HepG2 (cell line): ENCODE measurements at regions not wholly inside any gene's neighbourhood (a gene's known extent, or its start where the extent isn't known, plus 50 kb on each side); places are given as distances from the start of the nearest gene placed in this dataset.

ENCODE experiments used
- FOXK1 ChIP-seq: sonication (generic); formaldehyde crosslinking; IDR thresholded peaks from 2 replicates; pipeline ENCODE4 v1.4.0; 2020; ENCODE audit warnings: low read depth, missing genetic modification reagents, borderline replicate concordance
- GATA4 ChIP-seq: sonication (generic); IDR thresholded peaks from 2 replicates; pipeline ENCODE4 v1.6.1; 2016; ENCODE audit warnings: antibody characterized with exemption, low read depth, borderline replicate concordance
- KDM2A ChIP-seq: sonication (generic); formaldehyde crosslinking; IDR thresholded peaks from 2 replicates; pipeline ENCODE4 v1.4.0; 2020; ENCODE audit warnings: low read depth, missing genetic modification reagents, borderline replicate concordance
- MED8 ChIP-seq: sonication (generic); formaldehyde crosslinking; IDR thresholded peaks from 2 replicates; pipeline ENCODE4 v1.8.1; 2023; ENCODE audit warnings: mild to moderate bottlenecking, missing genetic modification reagents; ENCODE audit not compliant: insufficient replicate concordance
- NFE2L2 ChIP-seq: fragments of 150-350 bp; IDR thresholded peaks from 2 replicates; pipeline ENCODE4 v1.6.1; 2014; ENCODE audit warnings: low read length
- TGIF2 ChIP-seq: IDR thresholded peaks from 2 replicates; pipeline ENCODE4 v1.6.1; 2016; ENCODE audit warnings: control low read depth, missing compliant biosample characterization
- THAP11 ChIP-seq: IDR thresholded peaks from 2 replicates; pipeline ENCODE4 v1.6.1; 2016; ENCODE audit warnings: missing biosample characterization, missing genetic modification reagents
- YEATS2 ChIP-seq: sonication (generic); formaldehyde crosslinking; IDR thresholded peaks from 2 replicates; pipeline ENCODE4 v1.4.0; 2020; ENCODE audit warnings: missing genetic modification reagents, borderline replicate concordance
- ZFY ChIP-seq: sonication (generic); formaldehyde crosslinking; IDR thresholded peaks from 2 replicates; pipeline ENCODE4 v1.4.0; 2020; ENCODE audit warnings: missing genetic modification reagents
- ZNF607 ChIP-seq: sonication (generic); formaldehyde crosslinking; IDR thresholded peaks from 2 replicates; pipeline ENCODE4 v1.5.1; 2020; ENCODE audit warnings: missing genetic modification reagents, mild to moderate bottlenecking, borderline replicate concordance
- ZSCAN25 ChIP-seq: sonication (generic); formaldehyde crosslinking; IDR thresholded peaks from 2 replicates; pipeline ENCODE4 v1.8.0; 2022; ENCODE audit warnings: mild to moderate bottlenecking, missing genetic modification reagents
- TF ChIP-seq, protein P1 (sequence below): IDR thresholded peaks from 2 replicates; pipeline ENCODE4 v1.6.1; 2016
- TF ChIP-seq, protein P2 (sequence below): sonication (generic); formaldehyde crosslinking; IDR thresholded peaks from 2 replicates; pipeline ENCODE4 v1.8.1; 2022; ENCODE audit warnings: mild to moderate bottlenecking, missing genetic modification reagents
- TF ChIP-seq, protein P3 (sequence below): sonication (generic); formaldehyde crosslinking; IDR thresholded peaks from 2 replicates; pipeline ENCODE4 v1.9.0; 2021; ENCODE audit warnings: mild to moderate bottlenecking, missing genetic modification reagents
- TF ChIP-seq, protein P4 (sequence below): sonication (generic); formaldehyde crosslinking; IDR thresholded peaks from 2 replicates; pipeline ENCODE4 v1.8.1; 2023; ENCODE audit warnings: mild to moderate bottlenecking, missing genetic modification reagents
- TF ChIP-seq, protein P5 (sequence below): sonication (generic); formaldehyde crosslinking; IDR thresholded peaks from 2 replicates; pipeline ENCODE4 v1.8.0; 2022; ENCODE audit warnings: mild to moderate bottlenecking, missing genetic modification reagents, moderate library complexity

DNA sequence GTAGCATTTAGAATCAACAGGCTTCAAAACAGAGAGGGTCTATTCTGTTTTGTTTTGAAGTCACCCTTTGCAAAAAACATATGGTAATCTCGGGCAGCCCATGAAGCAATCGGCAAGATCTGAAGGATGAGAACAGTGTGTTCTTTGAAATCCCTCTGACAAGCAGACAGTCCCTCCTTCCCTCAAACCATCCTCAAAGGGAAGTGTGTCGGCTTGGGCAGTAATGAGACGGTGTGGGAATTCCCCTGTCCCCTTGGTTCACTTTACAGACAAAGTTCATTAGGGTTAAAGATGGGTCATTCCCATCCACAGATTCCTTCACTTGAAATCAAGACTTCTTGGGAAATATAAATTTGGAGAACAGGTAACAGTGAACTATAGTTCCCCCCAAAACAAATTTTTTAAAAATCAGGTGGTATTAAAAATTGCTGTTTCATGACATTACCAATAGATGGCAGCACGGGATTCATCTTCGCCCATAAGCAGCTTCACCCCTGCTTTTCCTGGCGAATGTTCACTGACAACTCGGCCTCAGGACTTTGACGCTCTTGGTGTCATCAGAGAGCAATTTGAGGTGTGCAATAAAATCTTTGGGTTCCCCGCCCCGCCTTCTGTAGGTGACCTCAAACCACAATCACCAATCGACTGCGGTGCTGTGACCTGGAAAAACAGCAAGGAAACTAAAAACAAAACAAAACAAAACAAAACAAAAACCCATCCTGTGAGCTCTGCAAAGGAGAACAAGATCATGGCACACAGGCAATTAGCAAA lies 159.3 kb upstream of the TNFAIP3 start (continued):
- TF ChIP-seq, protein P1, sequence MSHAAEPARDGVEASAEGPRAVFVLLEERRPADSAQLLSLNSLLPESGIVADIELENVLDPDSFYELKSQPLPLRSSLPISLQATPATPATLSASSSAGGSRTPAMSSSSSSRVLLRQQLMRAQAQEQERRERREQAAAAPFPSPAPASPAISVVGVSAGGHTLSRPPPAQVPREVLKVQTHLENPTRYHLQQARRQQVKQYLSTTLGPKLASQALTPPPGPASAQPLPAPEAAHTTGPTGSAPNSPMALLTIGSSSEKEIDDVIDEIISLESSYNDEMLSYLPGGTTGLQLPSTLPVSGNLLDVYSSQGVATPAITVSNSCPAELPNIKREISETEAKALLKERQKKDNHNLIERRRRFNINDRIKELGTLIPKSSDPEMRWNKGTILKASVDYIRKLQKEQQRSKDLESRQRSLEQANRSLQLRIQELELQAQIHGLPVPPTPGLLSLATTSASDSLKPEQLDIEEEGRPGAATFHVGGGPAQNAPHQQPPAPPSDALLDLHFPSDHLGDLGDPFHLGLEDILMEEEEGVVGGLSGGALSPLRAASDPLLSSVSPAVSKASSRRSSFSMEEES (CRISPR knock-in tag) = peak; percentile 58; the same call in 1 of the 2 replicates
- TF ChIP-seq, protein P2, sequence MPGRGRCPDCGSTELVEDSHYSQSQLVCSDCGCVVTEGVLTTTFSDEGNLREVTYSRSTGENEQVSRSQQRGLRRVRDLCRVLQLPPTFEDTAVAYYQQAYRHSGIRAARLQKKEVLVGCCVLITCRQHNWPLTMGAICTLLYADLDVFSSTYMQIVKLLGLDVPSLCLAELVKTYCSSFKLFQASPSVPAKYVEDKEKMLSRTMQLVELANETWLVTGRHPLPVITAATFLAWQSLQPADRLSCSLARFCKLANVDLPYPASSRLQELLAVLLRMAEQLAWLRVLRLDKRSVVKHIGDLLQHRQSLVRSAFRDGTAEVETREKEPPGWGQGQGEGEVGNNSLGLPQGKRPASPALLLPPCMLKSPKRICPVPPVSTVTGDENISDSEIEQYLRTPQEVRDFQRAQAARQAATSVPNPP (CRISPR knock-in tag) = peak; percentile 48; the same call in 1 of the 2 replicates
- TF ChIP-seq, protein P3, sequence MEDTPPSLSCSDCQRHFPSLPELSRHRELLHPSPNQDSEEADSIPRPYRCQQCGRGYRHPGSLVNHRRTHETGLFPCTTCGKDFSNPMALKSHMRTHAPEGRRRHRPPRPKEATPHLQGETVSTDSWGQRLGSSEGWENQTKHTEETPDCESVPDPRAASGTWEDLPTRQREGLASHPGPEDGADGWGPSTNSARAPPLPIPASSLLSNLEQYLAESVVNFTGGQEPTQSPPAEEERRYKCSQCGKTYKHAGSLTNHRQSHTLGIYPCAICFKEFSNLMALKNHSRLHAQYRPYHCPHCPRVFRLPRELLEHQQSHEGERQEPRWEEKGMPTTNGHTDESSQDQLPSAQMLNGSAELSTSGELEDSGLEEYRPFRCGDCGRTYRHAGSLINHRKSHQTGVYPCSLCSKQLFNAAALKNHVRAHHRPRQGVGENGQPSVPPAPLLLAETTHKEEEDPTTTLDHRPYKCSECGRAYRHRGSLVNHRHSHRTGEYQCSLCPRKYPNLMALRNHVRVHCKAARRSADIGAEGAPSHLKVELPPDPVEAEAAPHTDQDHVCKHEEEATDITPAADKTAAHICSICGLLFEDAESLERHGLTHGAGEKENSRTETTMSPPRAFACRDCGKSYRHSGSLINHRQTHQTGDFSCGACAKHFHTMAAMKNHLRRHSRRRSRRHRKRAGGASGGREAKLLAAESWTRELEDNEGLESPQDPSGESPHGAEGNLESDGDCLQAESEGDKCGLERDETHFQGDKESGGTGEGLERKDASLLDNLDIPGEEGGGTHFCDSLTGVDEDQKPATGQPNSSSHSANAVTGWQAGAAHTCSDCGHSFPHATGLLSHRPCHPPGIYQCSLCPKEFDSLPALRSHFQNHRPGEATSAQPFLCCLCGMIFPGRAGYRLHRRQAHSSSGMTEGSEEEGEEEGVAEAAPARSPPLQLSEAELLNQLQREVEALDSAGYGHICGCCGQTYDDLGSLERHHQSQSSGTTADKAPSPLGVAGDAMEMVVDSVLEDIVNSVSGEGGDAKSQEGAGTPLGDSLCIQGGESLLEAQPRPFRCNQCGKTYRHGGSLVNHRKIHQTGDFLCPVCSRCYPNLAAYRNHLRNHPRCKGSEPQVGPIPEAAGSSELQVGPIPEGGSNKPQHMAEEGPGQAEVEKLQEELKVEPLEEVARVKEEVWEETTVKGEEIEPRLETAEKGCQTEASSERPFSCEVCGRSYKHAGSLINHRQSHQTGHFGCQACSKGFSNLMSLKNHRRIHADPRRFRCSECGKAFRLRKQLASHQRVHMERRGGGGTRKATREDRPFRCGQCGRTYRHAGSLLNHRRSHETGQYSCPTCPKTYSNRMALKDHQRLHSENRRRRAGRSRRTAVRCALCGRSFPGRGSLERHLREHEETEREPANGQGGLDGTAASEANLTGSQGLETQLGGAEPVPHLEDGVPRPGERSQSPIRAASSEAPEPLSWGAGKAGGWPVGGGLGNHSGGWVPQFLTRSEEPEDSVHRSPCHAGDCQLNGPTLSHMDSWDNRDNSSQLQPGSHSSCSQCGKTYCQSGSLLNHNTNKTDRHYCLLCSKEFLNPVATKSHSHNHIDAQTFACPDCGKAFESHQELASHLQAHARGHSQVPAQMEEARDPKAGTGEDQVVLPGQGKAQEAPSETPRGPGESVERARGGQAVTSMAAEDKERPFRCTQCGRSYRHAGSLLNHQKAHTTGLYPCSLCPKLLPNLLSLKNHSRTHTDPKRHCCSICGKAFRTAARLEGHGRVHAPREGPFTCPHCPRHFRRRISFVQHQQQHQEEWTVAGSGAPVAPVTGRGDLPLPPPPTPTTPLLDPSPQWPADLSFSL (CRISPR knock-in tag) = no peak
- peak; percentile 27; the same call in 1 of the 2 replicates for TF ChIP-seq YEATS2
- peak; percentile 59 for TF ChIP-seq KDM2A (CRISPR knock-in tag)
- TF ChIP-seq THAP11 (CRISPR knock-in tag) = peak; percentile 51
- peak; percentile 20; the same call in 1 of the 2 replicates for TF ChIP-seq NFE2L2
- TF ChIP-seq FOXK1 (CRISPR knock-in tag) = no peak
- TF ChIP-seq, protein P4, sequence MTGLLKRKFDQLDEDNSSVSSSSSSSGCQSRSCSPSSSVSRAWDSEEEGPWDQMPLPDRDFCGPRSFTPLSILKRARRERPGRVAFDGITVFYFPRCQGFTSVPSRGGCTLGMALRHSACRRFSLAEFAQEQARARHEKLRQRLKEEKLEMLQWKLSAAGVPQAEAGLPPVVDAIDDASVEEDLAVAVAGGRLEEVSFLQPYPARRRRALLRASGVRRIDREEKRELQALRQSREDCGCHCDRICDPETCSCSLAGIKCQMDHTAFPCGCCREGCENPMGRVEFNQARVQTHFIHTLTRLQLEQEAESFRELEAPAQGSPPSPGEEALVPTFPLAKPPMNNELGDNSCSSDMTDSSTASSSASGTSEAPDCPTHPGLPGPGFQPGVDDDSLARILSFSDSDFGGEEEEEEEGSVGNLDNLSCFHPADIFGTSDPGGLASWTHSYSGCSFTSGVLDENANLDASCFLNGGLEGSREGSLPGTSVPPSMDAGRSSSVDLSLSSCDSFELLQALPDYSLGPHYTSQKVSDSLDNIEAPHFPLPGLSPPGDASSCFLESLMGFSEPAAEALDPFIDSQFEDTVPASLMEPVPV = no peak
- peak; percentile 29 for TF ChIP-seq MED8
- no peak; the same call in 1 of the 2 replicates for TF ChIP-seq ZNF607 (CRISPR knock-in tag)
- TF ChIP-seq GATA4 = peak; percentile 89
- peak; percentile 100 for TF ChIP-seq ZSCAN25 (CRISPR knock-in tag)
- TF ChIP-seq, protein P5, sequence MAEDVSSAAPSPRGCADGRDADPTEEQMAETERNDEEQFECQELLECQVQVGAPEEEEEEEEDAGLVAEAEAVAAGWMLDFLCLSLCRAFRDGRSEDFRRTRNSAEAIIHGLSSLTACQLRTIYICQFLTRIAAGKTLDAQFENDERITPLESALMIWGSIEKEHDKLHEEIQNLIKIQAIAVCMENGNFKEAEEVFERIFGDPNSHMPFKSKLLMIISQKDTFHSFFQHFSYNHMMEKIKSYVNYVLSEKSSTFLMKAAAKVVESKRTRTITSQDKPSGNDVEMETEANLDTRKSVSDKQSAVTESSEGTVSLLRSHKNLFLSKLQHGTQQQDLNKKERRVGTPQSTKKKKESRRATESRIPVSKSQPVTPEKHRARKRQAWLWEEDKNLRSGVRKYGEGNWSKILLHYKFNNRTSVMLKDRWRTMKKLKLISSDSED (CRISPR knock-in tag) = no peak
- peak; percentile 60; the same call in 1 of the 2 replicates for TF ChIP-seq ZFY
- TF ChIP-seq TGIF2 (CRISPR knock-in tag) = peak; percentile 70
